KMS-11 (cell line): ENCODE measurements at regions not wholly inside any gene's neighbourhood (a gene's known extent, or its start where the extent isn't known, plus 50 kb on each side); places are given as distances from the start of the nearest gene placed in this dataset.

ENCODE experiments used
- H2AFZ ChIP-seq: fragments of 200-600 bp; sonication (generic); 2 replicates; pipeline ENCODE4 v1.6.1; 2016; ENCODE audit warnings: antibody characterized with exemption, mixed run types, low read depth
- H3K27ac ChIP-seq: fragments of 200-600 bp; sonication (generic); 2 replicates; pipeline ENCODE4 v1.6.1; 2016; ENCODE audit warnings: mild to moderate bottlenecking, mixed run types
- H3K27me3 ChIP-seq: fragments of 200-600 bp; sonication (generic); 2 replicates; pipeline ENCODE4 v1.6.1; 2017; ENCODE audit warnings: mild to moderate bottlenecking, low read depth, mixed run types, moderate library complexity; ENCODE audit not compliant: insufficient read depth
- H3K36me3 ChIP-seq: fragments of 200-600 bp; sonication (generic); 2 replicates; pipeline ENCODE4 v1.6.1; 2017; ENCODE audit warnings: mild to moderate bottlenecking, mixed run types; ENCODE audit not compliant: insufficient read depth
- H3K4me1 ChIP-seq: fragments of 200-600 bp; sonication (generic); 2 replicates; pipeline ENCODE4 v1.6.1; 2016; ENCODE audit warnings: mild to moderate bottlenecking, low read depth, mixed run types; ENCODE audit not compliant: poor library complexity, severe bottlenecking
- H3K4me2 ChIP-seq: fragments of 200-600 bp; sonication (generic); 2 replicates; pipeline ENCODE4 v1.7.0; 2016; ENCODE audit warnings: mild to moderate bottlenecking, mixed run types
- H3K4me3 ChIP-seq: fragments of 200-600 bp; sonication (generic); IDR thresholded peaks from 2 replicates; pipeline ENCODE4 v1.6.1; 2017; ENCODE audit warnings: low read depth, low read length, mixed read lengths; ENCODE audit not compliant: insufficient read depth
- H3K79me2 ChIP-seq: fragments of 200-600 bp; sonication (generic); 2 replicates; pipeline ENCODE4 v1.6.1; 2016; ENCODE audit warnings: low read depth, mixed run types; ENCODE audit not compliant: insufficient read depth
- H3K9ac ChIP-seq: fragments of 200-600 bp; sonication (generic); 2 replicates; pipeline ENCODE4 v1.6.1; 2016; ENCODE audit warnings: mild to moderate bottlenecking, mixed run types
- H4K20me1 ChIP-seq: fragments of 200-600 bp; sonication (generic); 2 replicates; pipeline ENCODE4 v1.6.1; 2016; ENCODE audit warnings: mild to moderate bottlenecking, mixed run types; ENCODE audit not compliant: insufficient read depth
- TF ChIP-seq, protein P1 (sequence below): fragments of 200-600 bp; sonication (generic); conservative IDR thresholded peaks from 2 replicates; pipeline ENCODE4 v1.6.1; 2017; ENCODE audit warnings: low read depth, mild to moderate bottlenecking, antibody characterized with exemption, low read length, moderate library complexity, mixed read lengths

DNA sequence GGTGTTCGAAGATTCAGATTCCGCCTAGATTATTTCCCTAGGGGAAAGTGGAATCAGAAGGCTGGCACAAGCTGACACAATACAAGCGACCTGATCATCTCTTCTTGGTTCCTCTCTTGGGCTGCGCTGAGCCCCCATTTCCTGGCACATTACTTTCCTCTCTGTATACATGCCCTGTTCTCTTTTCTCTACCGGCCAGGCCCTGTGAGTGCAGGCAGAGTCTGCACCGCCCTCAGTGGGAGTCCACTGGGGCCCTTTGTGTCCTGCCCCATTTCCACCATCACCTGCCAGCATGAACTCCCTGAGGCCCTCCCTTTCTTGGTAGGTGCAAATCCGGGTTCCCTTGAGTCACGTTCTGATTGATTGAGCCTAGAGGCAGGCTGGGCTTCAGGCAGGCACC lies 287.9 kb downstream of the MSX2 start:
- Histone ChIP-seq H3K4me2 (no peak overlapping the region), H3K27ac (no peak overlapping the region), H2AFZ (no peak overlapping the region), H4K20me1 (no peaks in the 10 kb centered on the region), H3K79me2 (no peaks in the 10 kb centered on the region), H3K9ac (no peak overlapping the region), H3K27me3 (no peaks in the 10 kb centered on the region), H3K4me1 (no peaks in the 10 kb centered on the region), H3K36me3 (no peaks in the 10 kb centered on the region), H3K4me3 (no peak overlapping the region)
- TF ChIP-seq, protein P1, sequence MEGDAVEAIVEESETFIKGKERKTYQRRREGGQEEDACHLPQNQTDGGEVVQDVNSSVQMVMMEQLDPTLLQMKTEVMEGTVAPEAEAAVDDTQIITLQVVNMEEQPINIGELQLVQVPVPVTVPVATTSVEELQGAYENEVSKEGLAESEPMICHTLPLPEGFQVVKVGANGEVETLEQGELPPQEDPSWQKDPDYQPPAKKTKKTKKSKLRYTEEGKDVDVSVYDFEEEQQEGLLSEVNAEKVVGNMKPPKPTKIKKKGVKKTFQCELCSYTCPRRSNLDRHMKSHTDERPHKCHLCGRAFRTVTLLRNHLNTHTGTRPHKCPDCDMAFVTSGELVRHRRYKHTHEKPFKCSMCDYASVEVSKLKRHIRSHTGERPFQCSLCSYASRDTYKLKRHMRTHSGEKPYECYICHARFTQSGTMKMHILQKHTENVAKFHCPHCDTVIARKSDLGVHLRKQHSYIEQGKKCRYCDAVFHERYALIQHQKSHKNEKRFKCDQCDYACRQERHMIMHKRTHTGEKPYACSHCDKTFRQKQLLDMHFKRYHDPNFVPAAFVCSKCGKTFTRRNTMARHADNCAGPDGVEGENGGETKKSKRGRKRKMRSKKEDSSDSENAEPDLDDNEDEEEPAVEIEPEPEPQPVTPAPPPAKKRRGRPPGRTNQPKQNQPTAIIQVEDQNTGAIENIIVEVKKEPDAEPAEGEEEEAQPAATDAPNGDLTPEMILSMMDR = no peak

DNA sequence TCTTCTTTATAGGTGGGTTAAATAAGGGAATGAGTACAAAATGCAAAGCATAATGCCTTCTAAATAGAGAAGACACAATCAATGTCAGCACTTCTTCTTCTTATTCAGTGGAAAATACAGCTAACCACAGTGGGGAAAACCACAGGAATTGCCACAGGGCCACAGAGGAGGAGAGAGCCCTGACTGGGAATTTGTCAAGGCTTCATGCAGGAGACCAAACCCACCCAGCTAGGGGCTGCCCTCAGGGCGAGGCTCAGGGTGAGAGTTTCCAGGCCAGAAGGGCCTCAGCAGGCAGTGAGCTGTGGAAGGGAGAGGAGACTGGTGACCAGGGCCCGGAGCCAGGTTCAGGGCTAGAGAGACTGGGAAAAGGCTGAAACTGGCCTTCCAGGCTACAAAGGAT lies 279.1 kb downstream of the MSX2 start:
- Histone ChIP-seq H4K20me1 (no peaks in the 10 kb centered on the region), H3K4me2 (no peak overlapping the region), H2AFZ (no peak overlapping the region), H3K27ac (no peak overlapping the region), H3K4me1 (no peaks in the 10 kb centered on the region), H3K4me3 (no peak overlapping the region), H3K27me3 (no peaks in the 10 kb centered on the region), H3K79me2 (no peaks in the 10 kb centered on the region), H3K9ac (no peak overlapping the region), H3K36me3 (no peaks in the 10 kb centered on the region)
- TF ChIP-seq, protein P1 = no peak

GRCh38 chr5:175001876-175002645 lies 277.7 kb downstream of the MSX2 start:
- Histone ChIP-seq H3K4me2 (no peak overlapping the region), H3K79me2 (no peaks in the 10 kb centered on the region), H3K4me3 (no peak overlapping the region), H3K27me3 (no peaks in the 10 kb centered on the region), H3K9ac (no peak overlapping the region), H3K4me1 (no peaks in the 10 kb centered on the region), H3K27ac (no peak overlapping the region), H2AFZ (no peak overlapping the region), H4K20me1 (no peaks in the 10 kb centered on the region), H3K36me3 (no peaks in the 10 kb centered on the region)
- TF ChIP-seq, protein P1 = no peak

DNA sequence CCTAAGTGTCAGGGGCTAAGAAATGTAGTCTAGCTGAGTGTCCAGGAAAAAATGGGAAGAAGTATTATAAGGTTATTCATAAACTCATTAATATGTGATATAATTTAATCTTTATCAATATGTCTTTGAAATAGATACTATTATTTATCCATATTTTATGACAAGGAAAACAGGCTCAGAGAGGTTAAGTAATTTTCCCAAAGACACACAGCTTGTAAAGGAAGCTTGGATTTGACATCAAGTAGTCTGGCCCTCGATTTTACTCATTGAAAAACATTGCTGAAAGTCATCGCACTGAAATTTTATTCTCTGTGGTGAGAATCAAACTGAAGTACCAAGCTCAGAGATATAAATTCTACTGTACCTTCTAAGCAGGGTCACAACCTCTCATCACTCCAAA lies 276.9 kb downstream of the MSX2 start:
- H3K9ac ChIP-seq = no peak overlapping the region
- H3K4me2 ChIP-seq = no peak overlapping the region
- no peak overlapping the region for H3K4me3 ChIP-seq
- H2AFZ ChIP-seq = no peak overlapping the region
- H3K27me3 ChIP-seq = no peaks in the 10 kb centered on the region
- TF ChIP-seq, protein P1 = no peak
- H3K4me1 ChIP-seq = no peaks in the 10 kb centered on the region
- no peaks in the 10 kb centered on the region for H4K20me1 ChIP-seq
- H3K79me2 ChIP-seq = no peaks in the 10 kb centered on the region
- H3K36me3 ChIP-seq = no peaks in the 10 kb centered on the region
- H3K27ac ChIP-seq = no peak overlapping the region
